Hepatocyte (in vitro differentiated cells): ENCODE measurements at regions not wholly inside any gene's neighbourhood (a gene's known extent, or its start where the extent isn't known, plus 50 kb on each side); places are given as distances from the start of the nearest gene placed in this dataset.

Source experiments
- CTCF ChIP-seq: fragments of 200-600 bp; sonication (generic); IDR thresholded peaks from 2 replicates; pipeline ENCODE4 v1.5.1; 2016; ENCODE audit warnings: antibody characterized with exemption, mild to moderate bottlenecking; ENCODE audit not compliant: poor library complexity
- EZH2 ChIP-seq: fragments of 200-600 bp; sonication (generic); IDR thresholded peaks from 2 replicates; pipeline ENCODE4 v1.6.1; 2016; ENCODE audit warnings: antibody characterized with exemption, mild to moderate bottlenecking, borderline replicate concordance

GRCh38 chr1:97996880-97997279 lies 76.0 kb upstream of the DPYD start:
- no peak for TF ChIP-seq EZH2
- no peak for TF ChIP-seq CTCF
